ENCODE measurements at regions not wholly inside any gene's neighbourhood (a gene's known extent, or its start where the extent isn't known, plus 50 kb on each side); places are given as distances from the start of the nearest gene placed in this dataset.

GRCh38 chr6:105562027-105562426, 159.1 kb upstream of the PREP start:
- Mint-ChIP-seq H3K9me3 (peaks cover 9 to 20% (median 17%) of the 10 kb centered on the region in 7 donors), H3K4me1 (peaks cover 15% of the 10 kb centered on the region), H3K27me3 (ENCODE audit: low read depth in 3 of 3) (no peaks in the 10 kb centered on the region), H3K4me3 (no peak overlapping the region), H3K36me3 (no peaks in the 10 kb centered on the region), H3K27ac (peak overlapping the region; percentile 67 to 95 (median 88))
- Histone ChIP-seq H3K27ac (ENCODE audit: low read depth in 1 of 2, low read length in 2 of 2) (peak overlapping the region; percentile 18 to 63), H3K4me1 (ENCODE audit: control insufficient read depth in 1 of 2, insufficient read depth in 2 of 2, low read length in 2 of 2) (peaks cover 11 to 19% of the 10 kb centered on the region in 2 donors), H3K36me3 (replicated peaks in 1 of 2; ENCODE audit: control insufficient read depth in 1 of 2, insufficient read depth in 2 of 2, low read length in 2 of 2) (no peaks in the 10 kb centered on the region), H3K27me3 (ENCODE audit: control insufficient read depth in 2 of 2, insufficient read depth in 2 of 2, low read length in 2 of 2) (no peaks in the 10 kb centered on the region), H3K79me2 (ENCODE audit: insufficient read depth, low read length) (no peaks in the 10 kb centered on the region), H3K4me2 (replicated peaks; ENCODE audit: extremely low read depth, low read length, poor library complexity, severe bottlenecking) (no peak overlapping the region), H3K9ac (ENCODE audit: insufficient read depth, low read length, poor library complexity, severe bottlenecking) (no peak overlapping the region), H2AFZ (ENCODE audit: insufficient read depth, low read depth, low read length, poor library complexity, severe bottlenecking) (no peak overlapping the region), H4K20me1 (ENCODE audit: insufficient read depth, low read length) (no peaks in the 10 kb centered on the region), H3K4me3 (replicated peaks in 1 of 3; ENCODE audit: low read depth in 2 of 3, low read length in 3 of 3) (no peak overlapping the region), H3K9me3 (replicated peaks in 1 of 2; ENCODE audit: control insufficient read depth in 1 of 2, insufficient read depth in 1 of 2, low read length in 2 of 2) (peaks cover 3 to 4% of the 10 kb centered on the region in 2 donors)
- intact Hi-C loops (cut with micrococcal nuclease) = no loop called here
- no CpG with 5 or more reads among the region's 1 CpG for WGBS (ENCODE audit: insufficient coverage)
- TF ChIP-seq CTCF (IDR thresholded peaks at IDR 0.05) = no peak
- peak in 2 of 3 donors; percentile 20 to 44 for DNase-seq

- Mint-ChIP-seq H3K27me3 (ENCODE audit: low read depth in 3 of 3) (peaks cover 0 to 2% (median 0%) of the 10 kb centered on the region in 3 donors), H3K27ac (peak overlapping the region; percentile 67 to 95 (median 88)), H3K4me3 (no peak overlapping the region), H3K36me3 (no peaks in the 10 kb centered on the region), H3K4me1 (peaks cover 15% of the 10 kb centered on the region), H3K9me3 (peaks cover 9 to 24% (median 17%) of the 10 kb centered on the region in 7 donors)
- Histone ChIP-seq H2AFZ (ENCODE audit: insufficient read depth, low read depth, low read length, poor library complexity, severe bottlenecking) (no peak overlapping the region), H3K36me3 (replicated peaks in 1 of 2; ENCODE audit: control insufficient read depth in 1 of 2, insufficient read depth in 2 of 2, low read length in 2 of 2) (no peaks in the 10 kb centered on the region), H3K4me1 (ENCODE audit: control insufficient read depth in 1 of 2, insufficient read depth in 2 of 2, low read length in 2 of 2) (peaks cover 11 to 19% of the 10 kb centered on the region in 2 donors), H3K9ac (ENCODE audit: insufficient read depth, low read length, poor library complexity, severe bottlenecking) (no peak overlapping the region), H3K9me3 (replicated peaks in 1 of 2; ENCODE audit: control insufficient read depth in 1 of 2, insufficient read depth in 1 of 2, low read length in 2 of 2) (peaks cover 3 to 4% of the 10 kb centered on the region in 2 donors), H3K4me3 (replicated peaks in 1 of 3; ENCODE audit: low read depth in 2 of 3, low read length in 3 of 3) (no peak overlapping the region), H3K27me3 (ENCODE audit: control insufficient read depth in 2 of 2, insufficient read depth in 2 of 2, low read length in 2 of 2) (no peaks in the 10 kb centered on the region), H3K27ac (ENCODE audit: low read depth in 1 of 2, low read length in 2 of 2) (peak overlapping the region; percentile 18 to 63), H3K4me2 (replicated peaks; ENCODE audit: extremely low read depth, low read length, poor library complexity, severe bottlenecking) (no peak overlapping the region), H3K79me2 (ENCODE audit: insufficient read depth, low read length) (no peaks in the 10 kb centered on the region), H4K20me1 (ENCODE audit: insufficient read depth, low read length) (no peaks in the 10 kb centered on the region)
- peak; percentile 39 to 86 (median 44) for DNase-seq
- intact Hi-C loops (cut with micrococcal nuclease) = no loop called here
- no peak for TF ChIP-seq CTCF (IDR thresholded peaks at IDR 0.05)
Observed at GRCh38 chr6:105561486-105561885, 158.6 kb upstream of the PREP start.
